ENCODE measurements at regions not wholly inside any gene's neighbourhood (a gene's known extent, or its start where the extent isn't known, plus 50 kb on each side); places are given as distances from the start of the nearest gene placed in this dataset.

GRCh38 chr5:68804343-68804742 is 289.5 kb upstream of the SLC30A5 start:
- TF ChIP-seq POU6F1 (CRISPR knock-in tag; IDR thresholded peaks at IDR 0.05; ENCODE audit: borderline replicate concordance, low read depth) (no peak), RARB (CRISPR knock-in tag; IDR thresholded peaks at IDR 0.05) (no peak), CSDC2 (CRISPR knock-in tag; IDR thresholded peaks at IDR 0.05) (no peak), ARNTL (CRISPR knock-in tag; IDR thresholded peaks at IDR 0.05; ENCODE audit: borderline replicate concordance, low read depth) (no peak), ZNF565 (CRISPR knock-in tag; conservative IDR thresholded peaks at IDR 0.05; ENCODE audit: low read depth) (no peak), PATZ1 (CRISPR knock-in tag; IDR thresholded peaks at IDR 0.05; ENCODE audit: borderline replicate concordance) (no peak), ZC3H10 (CRISPR knock-in tag; IDR thresholded peaks at IDR 0.05) (no peak), TCF4 (CRISPR knock-in tag; IDR thresholded peaks at IDR 0.05; ENCODE audit: borderline replicate concordance) (no peak), TOX (CRISPR knock-in tag; IDR thresholded peaks at IDR 0.05; ENCODE audit: borderline replicate concordance) (no peak), CREB5 (CRISPR knock-in tag; IDR thresholded peaks at IDR 0.05; ENCODE audit: low read depth) (no peak), CSRNP3 (CRISPR knock-in tag; IDR thresholded peaks at IDR 0.05) (no peak), ISL1 (CRISPR knock-in tag; IDR thresholded peaks at IDR 0.05) (no peak), ZNF70 (CRISPR knock-in tag; IDR thresholded peaks at IDR 0.05) (no peak), ZFP3 (CRISPR knock-in tag; IDR thresholded peaks at IDR 0.05) (no peak)

Data from SK-N-SH treated with all-trans-retinoic acid at 6 μM for 48 hours (cell line).